ENCODE measurements at regions not wholly inside any gene's neighbourhood (a gene's known extent, or its start where the extent isn't known, plus 50 kb on each side); places are given as distances from the start of the nearest gene placed in this dataset.
"Not testable (repeated sequence)": the region's sequence is repeated elsewhere in the genome, so short reads cannot be mapped to it uniquely, and the experiment has no call there.

- intact Hi-C loops (cut with DNase I; ENCODE audit: low total_unique reads): loop anchor here (2.0 kb wide), 1 partner anchor 75 kb away; no protein-coding TSS in a partner anchor
- DNase-seq (ENCODE audit: low spot score in 2 of 2): no peak
- Histone ChIP-seq H3K4me3 (no peak overlapping the region), H3K27ac (no peak overlapping the region), H3K36me3 (no peaks in the 10 kb centered on the region), H3K9me3 (no peaks in the 10 kb centered on the region), H3K27me3 (no peaks in the 10 kb centered on the region), H3K4me1 (no peaks in the 10 kb centered on the region)
- no peak for TF ChIP-seq CTCF (IDR thresholded peaks at IDR 0.05)
- TF ChIP-seq POLR2A (IDR thresholded peaks at IDR 0.05): no peak
- no peak for TF ChIP-seq POLR2AphosphoS5 (IDR thresholded peaks at IDR 0.05)
Measured at GRCh38 chr3:194189243-194189791, 53.4 kb downstream of the HES1 start.

GRCh38 chr3:194191850-194192249 is 55.9 kb downstream of the HES1 start:
- H3K4me3 ChIP-seq; DNase-seq (ENCODE audit: low spot score in 2 of 2); H3K27ac ChIP-seq; H3K9me3 ChIP-seq; H3K4me1 ChIP-seq; H3K27me3 ChIP-seq; intact Hi-C loops (cut with DNase I; ENCODE audit: low total_unique reads); H3K36me3 ChIP-seq: not testable (repeated sequence)

GRCh38 chr3:194194051-194194756 is 58.3 kb downstream of the HES1 start:
- no peak overlapping the region for H3K4me3 ChIP-seq
- no peak for DNase-seq (ENCODE audit: low spot score in 2 of 2)
- H3K36me3 ChIP-seq: no peaks in the 10 kb centered on the region
- H3K4me1 ChIP-seq: no peaks in the 10 kb centered on the region
- intact Hi-C loops (cut with DNase I; ENCODE audit: low total_unique reads): no loop called here
- TF ChIP-seq POLR2AphosphoS5 (IDR thresholded peaks at IDR 0.05) (no peak), CTCF (IDR thresholded peaks at IDR 0.05) (no peak), POLR2A (IDR thresholded peaks at IDR 0.05) (no peak)
- H3K9me3 ChIP-seq: no peaks in the 10 kb centered on the region
- no peaks in the 10 kb centered on the region for H3K27me3 ChIP-seq
- no peak overlapping the region for H3K27ac ChIP-seq

GRCh38 chr3:194194757-194195085 is 58.8 kb downstream of the HES1 start:
- Histone ChIP-seq H3K36me3 (no peaks in the 10 kb centered on the region), H3K9me3 (no peaks in the 10 kb centered on the region), H3K4me1 (no peaks in the 10 kb centered on the region), H3K27ac (no peak overlapping the region), H3K4me3 (no peak overlapping the region), H3K27me3 (no peaks in the 10 kb centered on the region)
- no peak for DNase-seq (ENCODE audit: low spot score in 2 of 2)
- intact Hi-C loops (cut with DNase I; ENCODE audit: low total_unique reads): loop anchor here (5.0 kb wide), 1 partner anchor 1352 kb away; no protein-coding TSS in a partner anchor
- TF ChIP-seq POLR2A (IDR thresholded peaks at IDR 0.05): no peak

- no peaks in the 10 kb centered on the region for H3K27me3 ChIP-seq
- no peaks in the 10 kb centered on the region for H3K4me1 ChIP-seq
- intact Hi-C loops (cut with DNase I; ENCODE audit: low total_unique reads): loop anchor here (5.0 kb wide), 1 partner anchor 1353 kb away; no protein-coding TSS in a partner anchor
- no peaks in the 10 kb centered on the region for H3K36me3 ChIP-seq
- DNase-seq (ENCODE audit: low spot score in 2 of 2): no peak
- no peaks in the 10 kb centered on the region for H3K9me3 ChIP-seq
- H3K27ac ChIP-seq: no peak overlapping the region
- H3K4me3 ChIP-seq: no peak overlapping the region
- no peak for TF ChIP-seq CTCF (IDR thresholded peaks at IDR 0.05)
- TF ChIP-seq POLR2A (IDR thresholded peaks at IDR 0.05): no peak
- no peak for TF ChIP-seq POLR2AphosphoS5 (IDR thresholded peaks at IDR 0.05)
Measured at GRCh38 chr3:194195611-194196010, 59.7 kb downstream of the HES1 start.

GRCh38 chr3:194196876-194197275 is 60.9 kb downstream of the HES1 start:
- no peak for DNase-seq (ENCODE audit: low spot score in 2 of 2)
- Histone ChIP-seq H3K9me3 (no peaks in the 10 kb centered on the region), H3K27me3 (no peaks in the 10 kb centered on the region), H3K27ac (no peak overlapping the region), H3K4me3 (no peak overlapping the region), H3K36me3 (no peaks in the 10 kb centered on the region), H3K4me1 (no peaks in the 10 kb centered on the region)
- intact Hi-C loops (cut with DNase I; ENCODE audit: low total_unique reads): loop anchor here (5.0 kb wide), 1 partner anchor 1355 kb away; no protein-coding TSS in a partner anchor
- TF ChIP-seq CTCF (IDR thresholded peaks at IDR 0.05): no peak
- TF ChIP-seq POLR2A (IDR thresholded peaks at IDR 0.05): no peak
- no peak for TF ChIP-seq POLR2AphosphoS5 (IDR thresholded peaks at IDR 0.05)

Data from breast epithelium (tissue), 4 donors.